ELR (cell line): ENCODE measurements at regions not wholly inside any gene's neighbourhood (a gene's known extent, or its start where the extent isn't known, plus 50 kb on each side); places are given as distances from the start of the nearest gene placed in this dataset.

ENCODE experiments used
- DNase-seq: peaks from one replicate; pipeline ENCODE4 v3.0.0-alpha.2; 2015; ENCODE audit warnings: low read depth

- no peak for DNase-seq
Observed at GRCh38 chr2:16051841-16052564, 111.7 kb downstream of the MYCN start.

GRCh38 chr2:16050908-16051489, 110.6 kb downstream of the MYCN start:
- DNase-seq: no peak

GRCh38 chr2:16050261-16050907, 110.0 kb downstream of the MYCN start:
- no peak for DNase-seq

DNA sequence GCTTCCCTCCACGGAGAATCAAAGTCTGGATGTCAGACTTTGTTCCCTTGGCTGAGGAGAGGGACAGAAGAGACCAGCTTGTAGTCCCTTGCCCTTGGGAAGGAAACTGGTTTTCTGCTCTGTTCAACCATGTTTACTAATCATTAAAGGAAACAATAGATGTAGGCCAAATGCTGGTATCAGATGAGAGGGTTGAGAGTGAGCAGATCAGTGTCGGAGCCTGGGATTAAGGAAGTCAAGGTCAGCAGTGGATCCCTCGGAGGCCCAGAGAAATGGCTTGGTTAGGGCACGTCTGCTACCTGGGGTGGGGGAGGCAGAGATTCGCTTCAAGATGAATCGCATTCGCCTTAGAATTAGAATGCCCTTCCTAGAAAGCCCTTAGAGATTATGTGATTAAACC, 109.1 kb downstream of the MYCN start:
- no peak for DNase-seq

GRCh38 chr2:16048466-16048865, 108.1 kb downstream of the MYCN start:
- DNase-seq: no peak

DNA sequence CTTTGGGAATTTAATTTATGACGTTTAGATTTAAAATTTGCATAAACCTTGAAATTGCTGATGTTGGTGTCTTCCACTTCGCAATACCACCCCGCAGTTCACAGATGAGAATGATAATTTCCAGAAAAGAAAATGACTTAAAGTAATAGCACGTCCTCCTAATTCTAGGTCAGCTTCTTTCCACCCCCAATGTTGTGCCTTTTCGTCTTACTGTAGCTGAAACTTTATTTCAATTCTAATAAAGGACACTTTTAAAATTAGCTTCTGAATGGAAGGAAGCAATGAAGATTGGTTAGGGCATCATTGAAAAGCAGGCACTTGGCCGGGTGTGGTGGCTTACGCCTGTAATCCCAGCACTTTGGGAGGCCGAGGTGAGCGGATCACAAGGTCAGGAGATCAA, 107.4 kb downstream of the MYCN start:
- no peak for DNase-seq

- DNase-seq: no peak
Observed at GRCh38 chr2:16046649-16047048, 106.3 kb downstream of the MYCN start.

DNA sequence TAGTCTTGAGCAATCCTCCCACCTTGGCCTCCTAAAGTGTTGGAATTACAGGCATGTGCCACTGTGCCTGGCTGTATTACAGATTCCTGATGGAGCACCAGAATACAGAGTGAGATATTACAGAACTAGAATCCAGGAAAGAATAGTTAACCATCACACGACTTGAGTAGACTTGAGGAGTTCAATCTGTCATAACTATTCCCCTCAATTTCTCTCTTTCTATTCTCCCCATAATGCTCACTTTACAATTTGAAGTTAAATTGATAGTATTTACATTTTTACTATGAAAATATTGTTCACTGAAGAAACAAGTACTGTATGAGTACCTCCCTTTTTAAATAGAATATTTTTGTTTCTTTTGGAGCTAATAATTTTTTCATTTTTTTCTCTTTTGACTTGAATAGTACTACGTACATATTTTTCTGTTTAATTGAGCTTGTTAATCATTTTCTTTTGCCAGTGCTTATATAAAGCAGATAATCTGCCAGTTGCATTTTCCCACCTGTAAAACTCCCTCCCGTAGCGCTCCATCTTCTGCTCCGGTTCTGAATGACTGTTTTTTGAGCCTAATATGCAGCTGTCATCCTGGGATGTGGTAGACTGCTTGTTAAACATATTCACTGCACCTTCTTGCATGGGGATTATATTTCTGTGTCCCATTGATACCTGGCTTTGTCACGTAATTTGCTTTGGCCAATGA, 105.5 kb downstream of the MYCN start:
- DNase-seq: no peak

DNA sequence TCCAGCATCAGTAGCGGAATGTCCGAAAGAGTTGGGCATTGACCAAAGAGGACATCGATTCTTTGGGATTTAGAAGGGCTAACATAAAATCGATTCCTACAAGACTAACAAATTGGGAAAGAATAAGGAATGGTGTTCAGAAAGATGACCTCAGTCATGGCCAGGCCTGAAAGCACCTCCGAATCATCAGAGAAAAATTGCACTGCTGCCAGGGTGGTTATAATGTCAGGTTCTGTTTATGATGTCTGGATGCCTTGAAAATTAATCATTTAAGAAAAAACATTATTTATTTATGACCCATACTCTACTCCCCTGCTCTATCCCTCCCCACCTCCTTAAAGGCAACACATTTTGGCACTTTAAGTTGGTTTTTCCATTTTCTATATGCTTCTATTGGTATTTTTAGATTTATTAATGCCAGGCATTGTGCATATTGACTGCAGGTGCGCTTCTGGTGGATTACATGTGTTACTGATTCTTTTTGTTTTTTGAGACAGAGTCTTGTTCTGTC, 104.7 kb downstream of the MYCN start:
- no peak for DNase-seq

DNA sequence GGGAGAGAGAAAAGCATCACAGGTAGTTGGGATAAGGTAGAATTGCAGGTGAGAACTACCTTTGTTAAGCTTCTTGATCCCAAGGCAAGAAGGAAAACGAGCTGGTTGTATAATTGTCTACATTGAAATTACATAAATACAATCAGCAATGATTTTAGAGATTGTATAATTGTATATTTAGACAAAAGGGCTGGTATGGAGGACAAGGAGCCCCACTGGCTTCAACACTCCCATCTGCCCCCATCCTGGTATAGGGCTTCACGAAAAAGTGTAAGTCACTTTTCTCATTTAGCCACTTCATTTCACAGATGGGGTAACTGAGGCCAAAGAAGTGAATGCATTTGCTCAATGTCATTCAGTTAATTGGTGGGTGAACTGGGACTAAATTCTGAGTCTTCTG, 103.3 kb downstream of the MYCN start:
- no peak for DNase-seq

- no peak for DNase-seq
Observed at GRCh38 chr2:16043192-16043591, 102.8 kb downstream of the MYCN start.

DNA sequence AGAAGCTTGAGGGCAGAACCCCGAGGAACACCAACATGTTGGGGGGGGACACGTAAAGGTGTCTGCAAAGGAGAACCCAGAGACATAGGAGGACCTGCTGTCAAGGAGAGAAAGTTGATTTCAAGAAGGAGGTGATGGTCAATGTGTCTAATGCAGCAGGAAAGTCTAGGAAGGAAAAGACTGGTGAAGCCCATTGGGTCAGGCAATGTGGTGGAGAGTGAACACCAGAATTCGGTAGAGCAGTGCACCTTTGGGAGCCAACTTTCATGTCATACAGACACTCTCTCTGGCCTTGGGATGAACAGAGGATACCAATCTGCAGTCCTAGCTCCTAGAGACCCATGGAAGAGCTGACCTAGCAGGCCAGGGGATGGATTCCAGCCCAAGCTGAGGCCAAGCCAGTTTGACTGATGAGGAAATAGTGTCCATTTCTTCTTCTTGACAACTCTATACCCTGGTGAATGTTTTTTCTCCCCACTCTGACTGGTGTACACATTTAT, 101.9 kb downstream of the MYCN start:
- no peak for DNase-seq

- DNase-seq: no peak
Observed at GRCh38 chr2:16040271-16041010, 100.1 kb downstream of the MYCN start.

- DNase-seq: no peak
Observed at GRCh38 chr2:16039823-16040222, 99.5 kb downstream of the MYCN start.

- no peak for DNase-seq
Observed at GRCh38 chr2:16039055-16039454, 98.7 kb downstream of the MYCN start.

- DNase-seq: no peak
Observed at GRCh38 chr2:16038621-16039020, 98.3 kb downstream of the MYCN start.

DNA sequence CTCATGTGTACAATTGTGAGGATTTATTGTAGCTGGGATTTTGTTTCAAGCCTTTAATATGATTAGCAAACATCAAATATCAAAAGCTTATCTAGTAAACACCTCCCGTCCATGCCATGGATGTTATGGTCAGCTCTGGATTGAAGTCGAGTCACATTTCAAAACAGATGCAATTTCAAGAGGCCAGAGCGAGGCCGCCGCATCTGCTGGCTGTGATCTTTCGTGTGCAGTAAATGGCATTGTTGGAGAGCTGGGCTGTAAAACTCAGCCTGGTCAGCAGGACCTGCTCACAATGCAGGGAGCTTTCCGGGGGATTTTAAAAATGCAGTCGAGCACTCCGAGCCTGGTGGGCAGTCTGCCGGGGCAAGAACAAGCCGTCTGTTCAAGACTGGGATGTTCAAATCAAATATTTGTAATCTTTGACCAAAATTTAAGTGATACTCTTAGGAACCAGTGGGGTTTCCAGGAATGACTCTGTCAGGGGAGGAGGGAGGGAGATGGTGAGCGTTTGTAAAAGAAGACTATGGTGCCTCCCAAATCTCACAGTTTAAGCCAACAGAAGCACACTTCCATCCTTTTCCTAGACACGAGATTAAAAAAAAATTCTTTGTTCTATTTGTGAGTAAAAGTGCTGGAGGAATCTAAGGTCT, 97.6 kb downstream of the MYCN start:
- DNase-seq: no peak

GRCh38 chr2:16036951-16037350, 96.6 kb downstream of the MYCN start:
- no peak for DNase-seq

- DNase-seq: no peak
Observed at GRCh38 chr2:16035747-16036745, 95.7 kb downstream of the MYCN start.
